ENCODE measurements at regions not wholly inside any gene's neighbourhood (a gene's known extent, or its start where the extent isn't known, plus 50 kb on each side); places are given as distances from the start of the nearest gene placed in this dataset.

DNA sequence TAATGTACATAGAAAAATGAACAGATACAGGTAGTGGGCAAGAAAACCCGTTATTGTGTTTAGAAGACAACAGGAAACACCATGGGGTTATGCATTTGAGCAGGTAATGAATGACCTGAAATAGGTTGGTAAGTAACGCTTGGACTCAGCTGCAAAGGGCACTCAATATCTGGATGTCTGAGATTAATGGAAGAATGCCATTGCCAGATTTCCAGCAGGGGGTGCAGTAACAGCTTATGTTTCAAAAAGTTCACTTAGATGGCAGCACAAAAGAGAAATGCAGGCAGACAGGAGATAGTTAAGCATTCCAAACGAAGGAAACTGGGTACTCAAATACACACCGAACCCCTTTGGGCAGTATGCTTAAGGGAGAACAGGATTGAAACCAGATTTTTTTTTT, 285.5 kb upstream of the VLDLR start:
- TF ChIP-seq YY1 (IDR thresholded peaks at IDR 0.05; ENCODE audit: insufficient read depth, insufficient read length) = no peak
- TF ChIP-seq SUZ12 (IDR thresholded peaks at IDR 0.05; ENCODE audit: extremely low read depth, insufficient read depth, insufficient read length) = no peak
- no peak for TF ChIP-seq ZNF274 (IDR thresholded peaks at IDR 0.05; ENCODE audit: low read depth, low read length)

Measured in NT2/D1 (cell line).